RWPE1 (cell line): ENCODE measurements at regions not wholly inside any gene's neighbourhood (a gene's known extent, or its start where the extent isn't known, plus 50 kb on each side); places are given as distances from the start of the nearest gene placed in this dataset.
"Not testable (repeated sequence)": the region's sequence is repeated elsewhere in the genome, so short reads cannot be mapped to it uniquely, and the experiment has no call there.

Experiments
- CTCF ChIA-PET: fragments of 350-600 bp; sonication (Branson Sonifier 250); formaldehyde crosslinking; extraction: SDS; loops from one replicate; lab custom pipeline; 2021; lab: Yijun Ruan, JAX
- POLR2A ChIA-PET: fragments of 400-600 bp; formaldehyde crosslinking; extraction: SDS; loops from one replicate; lab custom pipeline; 2020; ENCODE audit warnings: antibody characterized with exemption; ENCODE audit not compliant: low non-redundant PET; lab: Yijun Ruan, JAX
- DNase-seq: peaks from one replicate; pipeline ENCODE4 v3.0.0; 2012; ENCODE audit warnings: low spot score
- H3K27ac ChIP-seq: fragments of 450-650 bp; 2 replicates; pipeline ENCODE4 v1.5.1; 2017
- CTCF ChIP-seq: fragments of 450-650 bp; conservative IDR thresholded peaks from 2 replicates; pipeline ENCODE4 v1.5.1; 2017; ENCODE audit warnings: low read depth, mild to moderate bottlenecking

GRCh38 chr21:20186186-20186585 lies 812.0 kb upstream of the NCAM2 start:
- H3K27ac ChIP-seq = no peak overlapping the region
- CTCF ChIA-PET = interaction anchor here (0.6 kb wide), 1 partner anchor 1868 kb away, joined by 3 read pairs; no protein-coding TSS in a partner anchor
- no peak for DNase-seq
- POLR2A ChIA-PET = no interaction called here
- TF ChIP-seq CTCF = no peak

GRCh38 chr21:20187028-20187427 lies 811.2 kb upstream of the NCAM2 start:
- no peak for DNase-seq
- ChIA-PET POLR2A (no interaction called here), CTCF (no interaction called here)
- TF ChIP-seq CTCF = no peak
- H3K27ac ChIP-seq = no peak overlapping the region

GRCh38 chr21:20201323-20201722 lies 796.9 kb upstream of the NCAM2 start:
- POLR2A ChIA-PET, DNase-seq, CTCF ChIA-PET, H3K27ac ChIP-seq: not testable (repeated sequence)

GRCh38 chr21:20207335-20207734 lies 790.9 kb upstream of the NCAM2 start:
- ChIA-PET POLR2A (no interaction called here), CTCF (interaction anchor here (0.6 kb wide), 1 partner anchor 420 kb away, joined by 3 read pairs; no protein-coding TSS in a partner anchor)
- no peak for TF ChIP-seq CTCF
- DNase-seq = no peak
- no peak overlapping the region for H3K27ac ChIP-seq

- CTCF ChIA-PET = no interaction called here
- POLR2A ChIA-PET = no interaction called here
- DNase-seq = no peak
- no peak for TF ChIP-seq CTCF
- no peak overlapping the region for H3K27ac ChIP-seq
Observed at GRCh38 chr21:20215959-20216358, 782.2 kb upstream of the NCAM2 start.

- TF ChIP-seq CTCF = no peak
- no peak for DNase-seq
- ChIA-PET CTCF (no interaction called here), POLR2A (no interaction called here)
- H3K27ac ChIP-seq = no peak overlapping the region
Observed at GRCh38 chr21:20220586-20220985, 777.6 kb upstream of the NCAM2 start.

GRCh38 chr21:20221981-20222380 lies 776.2 kb upstream of the NCAM2 start:
- POLR2A ChIA-PET, CTCF ChIA-PET, H3K27ac ChIP-seq: not testable (repeated sequence)
- peak; percentile 8 for DNase-seq

GRCh38 chr21:20236649-20237048 lies 761.6 kb upstream of the NCAM2 start:
- CTCF ChIA-PET, DNase-seq, POLR2A ChIA-PET, H3K27ac ChIP-seq: not testable (repeated sequence)
